Fibroblast of villous mesenchyme (primary cell): ENCODE measurements at regions not wholly inside any gene's neighbourhood (a gene's known extent, or its start where the extent isn't known, plus 50 kb on each side); places are given as distances from the start of the nearest gene placed in this dataset.

Experiments
- DNase-seq: peaks from one replicate; pipeline ENCODE4 v3.0.0-alpha.2; 2010; ENCODE audit warnings: low read depth
- H3K4me3 ChIP-seq: 2 replicates; pipeline ENCODE4 v1.5.1; 2011; ENCODE audit warnings: low read depth, mild to moderate bottlenecking, low read length
- CTCF ChIP-seq: IDR thresholded peaks from 2 replicates; pipeline ENCODE4 v1.5.1; 2012; ENCODE audit warnings: low read depth, mild to moderate bottlenecking, low read length; ENCODE audit not compliant: insufficient read depth

- no peak overlapping the region for H3K4me3 ChIP-seq
- no peak for TF ChIP-seq CTCF
- DNase-seq: no peak
Observed at GRCh38 chr3:5458526-5458925, 271.0 kb downstream of the EDEM1 start.

DNA sequence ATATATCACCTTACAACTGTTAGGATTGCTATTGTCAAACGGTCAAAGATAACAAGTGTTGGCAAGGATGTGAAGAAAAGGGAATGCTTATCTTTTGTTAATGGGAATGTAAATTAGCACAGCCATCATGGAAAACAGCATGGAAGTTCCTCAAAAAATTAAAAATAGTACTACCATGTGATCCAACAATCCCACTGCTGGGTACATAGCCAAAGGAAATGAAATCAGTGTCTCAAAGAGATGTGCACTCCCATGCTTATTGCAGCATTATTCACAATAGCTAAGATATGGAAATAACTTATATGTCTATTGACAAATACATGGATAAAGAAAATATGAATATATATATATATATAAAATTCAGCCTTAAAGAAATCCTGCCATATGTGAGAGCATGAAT lies 274.6 kb downstream of the EDEM1 start:
- no peak overlapping the region for H3K4me3 ChIP-seq
- no peak for DNase-seq
- TF ChIP-seq CTCF: no peak

- no peak for TF ChIP-seq CTCF
- no peak overlapping the region for H3K4me3 ChIP-seq
Observed at GRCh38 chr3:5463991-5464390, 276.5 kb downstream of the EDEM1 start.

GRCh38 chr3:5464649-5465048 lies 277.1 kb downstream of the EDEM1 start:
- TF ChIP-seq CTCF: no peak
- no peak overlapping the region for H3K4me3 ChIP-seq
- DNase-seq: no peak

More at GRCh38 chr3:5463991-5464390, 276.5 kb downstream of the EDEM1 start:
- DNase-seq: no peak

- no peak overlapping the region for H3K4me3 ChIP-seq
- no peak for DNase-seq
- no peak for TF ChIP-seq CTCF
Observed at GRCh38 chr3:5465183-5465582, 277.7 kb downstream of the EDEM1 start.

DNA sequence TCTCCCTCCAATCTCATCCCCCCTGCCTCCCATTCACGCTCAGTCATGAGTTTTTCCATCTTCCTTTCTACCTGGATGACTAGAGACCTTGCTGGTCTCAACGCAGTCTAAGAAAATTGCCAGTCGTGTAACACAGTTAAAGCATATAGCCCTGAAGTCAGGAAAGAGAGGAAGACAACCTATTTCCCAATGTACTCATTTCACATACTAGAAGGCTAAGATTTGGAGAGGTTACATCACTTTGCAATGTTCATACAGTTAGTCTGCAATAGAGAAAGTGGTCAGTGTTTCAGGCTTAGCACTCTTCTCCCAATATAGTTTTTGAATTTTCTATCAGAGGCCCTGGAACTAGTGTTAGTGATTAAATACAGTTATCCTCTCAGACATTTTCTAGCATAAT lies 278.6 kb downstream of the EDEM1 start:
- TF ChIP-seq CTCF: no peak
- DNase-seq: no peak
- no peak overlapping the region for H3K4me3 ChIP-seq

DNA sequence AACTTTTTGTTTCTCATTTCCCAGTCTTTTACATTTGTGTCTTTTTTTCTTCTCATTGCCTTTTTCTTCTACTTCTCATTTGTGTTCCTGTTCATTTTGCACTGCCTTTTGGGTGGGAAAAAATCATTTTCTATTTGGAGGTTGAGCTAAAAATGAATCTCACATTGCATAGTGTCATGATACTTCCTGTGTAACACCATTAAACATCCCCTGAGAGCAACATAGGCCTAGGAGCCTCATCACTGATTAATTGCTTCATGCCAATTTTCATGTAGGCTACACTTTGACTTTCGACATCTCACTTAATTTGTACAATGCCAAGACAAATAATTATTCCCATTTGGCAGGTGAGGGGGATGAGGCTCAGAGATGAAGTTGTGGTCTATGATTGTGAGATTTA lies 279.2 kb downstream of the EDEM1 start:
- no peak for DNase-seq
- no peak overlapping the region for H3K4me3 ChIP-seq
- no peak for TF ChIP-seq CTCF
